Activated CD8-positive, alpha-beta T cell treated with anti-CD3 and anti-CD28 coated beads for 36 hours (primary cell): ENCODE measurements at regions not wholly inside any gene's neighbourhood (a gene's known extent, or its start where the extent isn't known, plus 50 kb on each side); places are given as distances from the start of the nearest gene placed in this dataset.

Source experiments
- ATAC-seq: fragments of 200-7000 bp; cut with Tn5 transposase; one replicate; pipeline ENCODE4 v1.10.0; 2021; ENCODE audit warnings: mild to moderate bottlenecking, moderate library complexity
- CTCF ChIA-PET: fragments of 350-600 bp; sonication (Branson Sonifier 250); formaldehyde crosslinking; loops from one replicate; lab custom pipeline; 2021; ENCODE audit warnings: antibody characterized with exemption; lab: Charles Lee
- POLR2A ChIA-PET: fragments of 350-600 bp; sonication (Branson Sonifier 250); formaldehyde crosslinking; loops from one replicate; lab custom pipeline; 2021; ENCODE audit warnings: antibody characterized with exemption; lab: Charles Lee
- DNase-seq: peaks from one replicate; pipeline ENCODE4 v3.0.0-alpha.2; 2020
- H3K27ac Mint-ChIP-seq: one replicate; pipeline ENCODE4 v1.8.0; 2021; ENCODE audit warnings: mild to moderate bottlenecking, mixed read lengths
- H3K27me3 Mint-ChIP-seq: one replicate; pipeline ENCODE4 v1.8.0; 2021; ENCODE audit warnings: mixed read lengths
- H3K36me3 Mint-ChIP-seq: one replicate; pipeline ENCODE4 v1.8.0; 2021; ENCODE audit warnings: low read depth, mixed read lengths
- H3K4me1 Mint-ChIP-seq: one replicate; pipeline ENCODE4 v1.8.0; 2021; ENCODE audit warnings: low read depth, mixed read lengths
- H3K4me3 Mint-ChIP-seq: one replicate; pipeline ENCODE4 v1.8.0; 2021; ENCODE audit warnings: mild to moderate bottlenecking, moderate library complexity, mixed read lengths
- H3K9me3 Mint-ChIP-seq: one replicate; pipeline ENCODE4 v1.8.0; 2021; ENCODE audit warnings: mixed read lengths
- intact Hi-C: fragments of 100-400 bp; cut with micrococcal nuclease; formaldehyde crosslinking; loops from one replicate; pipeline ENCODE4 v1.10.0; 2022
- TF ChIP-seq, protein P1 (sequence below): fragments of 200-600 bp; IDR thresholded peaks from one replicate; pipeline ENCODE4 v1.8.0; 2022; ENCODE audit warnings: antibody characterized with exemption, mild to moderate bottlenecking

DNA sequence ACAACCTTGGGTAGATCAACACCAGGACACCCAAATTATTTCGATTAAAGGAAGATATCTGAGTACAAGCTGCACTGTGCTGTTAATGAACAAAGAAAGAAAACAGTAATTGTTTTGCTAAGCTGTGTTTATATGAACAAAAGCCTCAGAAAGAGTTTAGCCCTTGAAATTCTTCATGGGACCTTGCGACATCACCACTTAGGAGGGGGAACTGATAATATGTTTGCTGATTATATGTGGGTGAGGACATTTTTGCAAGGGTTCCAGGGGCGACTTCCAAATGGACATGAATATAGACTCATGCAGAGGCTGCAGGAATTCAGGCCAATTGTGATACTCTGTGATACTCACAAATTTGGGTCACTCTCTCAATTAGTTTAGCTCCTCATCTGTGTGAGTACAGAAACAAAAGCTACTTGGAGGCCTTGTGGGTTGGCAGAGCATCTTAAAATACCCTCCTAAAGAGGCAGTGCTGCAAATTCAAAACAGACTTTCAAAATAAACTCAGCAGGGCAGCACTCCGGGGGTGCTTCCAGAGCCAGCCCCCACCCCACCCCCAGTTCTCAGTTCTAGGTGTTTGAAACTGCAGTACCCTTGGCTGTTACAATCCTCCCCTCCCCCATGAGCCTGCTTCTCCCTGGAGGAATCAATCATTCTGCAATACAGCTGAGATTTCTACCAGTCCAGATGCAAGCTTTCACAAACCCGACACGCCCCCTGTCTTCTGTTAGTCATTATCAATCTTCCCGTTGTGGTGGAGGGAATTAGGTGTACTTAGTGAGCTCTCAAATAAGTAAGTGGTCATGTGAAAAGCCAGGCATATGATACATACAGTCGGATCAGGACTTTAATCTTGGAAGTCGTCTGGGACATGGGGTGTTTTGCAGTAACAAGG, 97.0 kb upstream of the MBNL2 start:
- DNase-seq (peak; percentile 16), ATAC-seq (peak; percentile 29)
- CTCF ChIA-PET, result interaction anchor here (1.1 to 4.4 kb wide), 2 partner anchors 16 to 219 kb away, joined by 3 to 25 read pairs; no protein-coding TSS in a partner anchor
- Mint-ChIP-seq H3K36me3 (no peaks in the 10 kb centered on the region), H3K4me3 (no peak overlapping the region), H3K27ac (no peak overlapping the region), H3K4me1 (peaks cover 21% of the 10 kb centered on the region), H3K27me3 (peaks cover 26% of the 10 kb centered on the region), H3K9me3 (no peaks in the 10 kb centered on the region)
- TF ChIP-seq, protein P1, sequence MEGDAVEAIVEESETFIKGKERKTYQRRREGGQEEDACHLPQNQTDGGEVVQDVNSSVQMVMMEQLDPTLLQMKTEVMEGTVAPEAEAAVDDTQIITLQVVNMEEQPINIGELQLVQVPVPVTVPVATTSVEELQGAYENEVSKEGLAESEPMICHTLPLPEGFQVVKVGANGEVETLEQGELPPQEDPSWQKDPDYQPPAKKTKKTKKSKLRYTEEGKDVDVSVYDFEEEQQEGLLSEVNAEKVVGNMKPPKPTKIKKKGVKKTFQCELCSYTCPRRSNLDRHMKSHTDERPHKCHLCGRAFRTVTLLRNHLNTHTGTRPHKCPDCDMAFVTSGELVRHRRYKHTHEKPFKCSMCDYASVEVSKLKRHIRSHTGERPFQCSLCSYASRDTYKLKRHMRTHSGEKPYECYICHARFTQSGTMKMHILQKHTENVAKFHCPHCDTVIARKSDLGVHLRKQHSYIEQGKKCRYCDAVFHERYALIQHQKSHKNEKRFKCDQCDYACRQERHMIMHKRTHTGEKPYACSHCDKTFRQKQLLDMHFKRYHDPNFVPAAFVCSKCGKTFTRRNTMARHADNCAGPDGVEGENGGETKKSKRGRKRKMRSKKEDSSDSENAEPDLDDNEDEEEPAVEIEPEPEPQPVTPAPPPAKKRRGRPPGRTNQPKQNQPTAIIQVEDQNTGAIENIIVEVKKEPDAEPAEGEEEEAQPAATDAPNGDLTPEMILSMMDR, result no peak
- POLR2A ChIA-PET, result interaction anchor here (0.6 to 0.8 kb wide), 2 partner anchors 19 to 435 kb away, joined by 3 read pairs; no protein-coding TSS in a partner anchor
- intact Hi-C loops, result loop anchor here (10.0 kb wide), 1 partner anchor 100 kb away; the partner anchor contains the start of gene MBNL2

DNA sequence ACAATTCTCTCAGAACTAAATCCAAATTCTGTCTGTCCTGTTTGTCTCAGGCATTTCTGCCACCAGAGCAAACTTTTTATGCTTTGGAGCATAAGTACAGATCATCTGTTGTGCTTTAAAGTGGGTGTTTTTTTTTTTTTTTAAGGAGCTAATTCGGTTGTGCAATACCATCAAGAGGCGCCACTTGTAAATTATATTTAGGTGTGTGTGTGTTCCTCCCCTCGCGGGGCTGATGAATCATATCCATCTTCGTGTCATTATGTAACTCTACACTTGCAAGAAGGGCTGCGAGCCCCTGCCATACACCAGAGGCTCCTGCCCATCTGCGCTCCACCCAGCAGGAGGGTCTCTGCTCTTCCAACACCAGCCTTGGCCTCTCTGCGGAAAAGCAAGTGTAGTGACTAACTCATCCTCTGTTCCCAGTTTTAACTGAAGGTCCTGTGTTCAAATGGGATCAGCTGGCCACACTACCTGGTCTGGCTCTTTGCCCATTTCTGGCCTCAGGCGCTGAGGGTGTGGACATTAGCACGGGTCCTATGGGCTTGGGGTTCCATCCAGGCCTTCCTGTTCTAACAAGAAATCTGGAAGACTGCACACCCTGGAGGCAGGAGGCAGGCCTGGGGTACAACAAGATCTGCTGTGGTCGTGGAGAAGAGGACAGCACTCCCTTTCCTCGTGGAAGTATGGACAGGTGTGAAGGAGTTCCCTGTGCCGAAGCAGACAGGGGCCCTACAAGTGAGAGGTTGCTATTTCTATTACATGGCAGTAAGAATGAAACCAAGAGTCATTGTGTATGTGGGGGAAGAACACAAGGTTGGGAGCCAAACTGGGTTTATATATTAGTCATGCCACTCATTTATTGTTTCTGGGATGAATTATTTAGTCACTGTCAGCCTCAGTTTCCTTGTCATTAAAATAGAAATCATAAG, 96.1 kb upstream of the MBNL2 start:
- no peaks in the 10 kb centered on the region for H3K9me3 Mint-ChIP-seq
- H3K27ac Mint-ChIP-seq, result no peak overlapping the region
- no peak overlapping the region for H3K4me3 Mint-ChIP-seq
- peak; percentile 27 for DNase-seq
- peaks cover 21% of the 10 kb centered on the region for H3K4me1 Mint-ChIP-seq
- ChIA-PET CTCF (interaction anchor here (1.1 to 4.4 kb wide), 2 partner anchors 17 to 218 kb away, joined by 3 to 25 read pairs; no protein-coding TSS in a partner anchor), POLR2A (interaction anchor here (0.8 kb wide), 1 partner anchor 18 kb away, joined by 3 read pairs; no protein-coding TSS in a partner anchor)
- no peaks in the 10 kb centered on the region for H3K36me3 Mint-ChIP-seq
- ATAC-seq, result peak; percentile 92
- TF ChIP-seq, protein P1, result no peak
- intact Hi-C loops, result loop anchor here (10.0 kb wide), 1 partner anchor 99 kb away; the partner anchor contains the start of gene MBNL2
- peaks cover 21% of the 10 kb centered on the region for H3K27me3 Mint-ChIP-seq

DNA sequence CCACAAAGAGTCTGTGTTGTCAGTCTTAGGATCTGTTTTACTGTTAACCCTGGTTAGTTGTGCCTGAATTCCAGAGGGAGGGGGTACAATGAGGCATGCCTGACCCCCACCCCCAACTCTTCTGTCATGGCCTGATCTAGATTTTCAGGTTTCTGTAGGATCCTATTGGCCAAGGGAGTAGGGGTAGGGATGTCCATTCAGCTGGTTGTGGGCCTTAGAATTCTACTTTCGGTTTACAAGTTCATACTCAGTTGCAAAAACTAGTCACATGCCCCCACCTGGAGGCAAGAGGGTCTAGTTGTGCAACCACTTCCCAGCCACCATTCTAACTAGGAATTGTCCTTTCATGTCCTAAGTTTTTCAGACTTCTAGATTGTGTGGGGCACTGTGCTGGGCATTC, 94.3 kb upstream of the MBNL2 start:
- H3K36me3 Mint-ChIP-seq, result no peaks in the 10 kb centered on the region
- ChIA-PET POLR2A (no interaction called here), CTCF (interaction anchor here (4.4 kb wide), 1 partner anchor 18 kb away, joined by 25 read pairs; no protein-coding TSS in a partner anchor)
- H3K4me1 Mint-ChIP-seq, result peaks cover 21% of the 10 kb centered on the region
- ATAC-seq, result no peak
- no peak for DNase-seq
- no peak overlapping the region for H3K27ac Mint-ChIP-seq
- intact Hi-C loops, result loop anchor here (10.0 kb wide), 1 partner anchor 97 kb away; the partner anchor contains the start of gene MBNL2
- TF ChIP-seq, protein P1, result no peak
- H3K4me3 Mint-ChIP-seq, result no peak overlapping the region
- H3K9me3 Mint-ChIP-seq, result no peaks in the 10 kb centered on the region
- H3K27me3 Mint-ChIP-seq, result peaks cover 16% of the 10 kb centered on the region

DNA sequence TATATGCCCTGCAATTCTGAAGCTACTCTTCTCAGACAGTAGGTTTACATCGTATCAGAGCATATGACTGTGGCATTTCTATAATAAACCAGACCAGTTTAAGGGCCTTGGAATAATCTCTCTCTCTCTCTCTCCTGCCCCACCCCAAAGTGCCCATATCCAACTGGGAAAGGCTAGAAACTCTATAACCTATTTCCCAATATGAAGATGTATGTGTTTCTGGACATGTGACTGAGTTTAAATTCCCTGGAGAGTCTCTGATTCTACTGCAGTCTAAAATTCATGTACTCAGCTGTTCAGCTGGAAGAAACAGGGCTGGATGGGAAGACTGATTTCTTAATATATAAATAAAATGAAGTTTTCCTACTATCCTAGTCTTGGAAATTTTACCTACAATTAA, 91.9 kb upstream of the MBNL2 start:
- peaks cover 6% of the 10 kb centered on the region for H3K27me3 Mint-ChIP-seq
- ATAC-seq (no peak), DNase-seq (no peak)
- no peak overlapping the region for H3K27ac Mint-ChIP-seq
- H3K9me3 Mint-ChIP-seq, result no peaks in the 10 kb centered on the region
- H3K36me3 Mint-ChIP-seq, result no peaks in the 10 kb centered on the region
- ChIA-PET CTCF (interaction anchor here (0.6 to 1.9 kb wide), 4 partner anchors 20 to 945 kb away, joined by 3 to 12 read pairs (median 3); no protein-coding TSS in a partner anchor), POLR2A (no interaction called here)
- TF ChIP-seq, protein P1, result no peak
- H3K4me1 Mint-ChIP-seq, result peaks cover 17% of the 10 kb centered on the region
- intact Hi-C loops, result no loop called here
- no peak overlapping the region for H3K4me3 Mint-ChIP-seq
